ENCODE measurements at regions not wholly inside any gene's neighbourhood (a gene's known extent, or its start where the extent isn't known, plus 50 kb on each side); places are given as distances from the start of the nearest gene placed in this dataset.

DNA sequence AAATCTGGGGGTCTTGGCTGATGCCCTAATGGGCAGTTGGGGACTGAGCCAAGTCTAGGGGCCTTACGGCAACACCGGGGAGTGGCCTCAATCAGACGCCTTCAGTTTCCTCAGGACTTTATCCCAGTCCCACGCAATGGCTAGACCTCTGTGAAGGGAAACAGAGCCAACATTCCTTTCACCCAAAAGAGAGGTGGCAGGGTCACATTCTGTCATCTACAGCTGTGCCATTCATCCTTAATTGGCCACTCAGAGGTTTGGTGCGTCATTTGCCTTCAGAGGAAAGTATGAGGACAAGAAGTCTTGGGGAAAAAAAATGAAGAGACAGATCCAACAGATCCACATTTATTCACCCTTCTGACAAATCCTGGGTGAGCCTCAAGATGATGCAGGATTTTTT is 166.9 kb upstream of the AVPR1A start:
- DNase-seq, result no peak

- DNase-seq, result no peak
Observed at GRCh38 chr12:63317286-63317846, 166.4 kb upstream of the AVPR1A start.

- DNase-seq, result no peak
Observed at GRCh38 chr12:63313139-63313538, 162.1 kb upstream of the AVPR1A start.

DNA sequence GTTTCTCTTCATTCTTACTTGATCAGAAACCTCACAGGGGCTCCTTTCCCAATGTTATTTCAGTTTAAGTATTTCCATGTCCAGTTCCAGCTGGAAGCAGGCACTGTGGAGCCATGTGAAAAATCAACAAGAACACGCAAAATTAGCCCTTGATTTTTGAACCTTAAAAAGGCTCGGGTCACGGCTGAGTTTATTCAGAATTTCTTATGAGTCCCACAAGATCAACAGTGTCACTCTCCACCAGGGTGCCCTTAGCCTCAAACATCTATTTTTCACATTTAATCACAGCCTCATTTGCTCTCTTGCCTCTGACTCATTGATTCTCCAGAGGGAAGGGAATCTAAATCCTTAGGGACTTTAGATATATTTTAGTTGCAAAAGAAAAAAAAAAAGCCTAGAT is 157.7 kb upstream of the AVPR1A start:
- no peak for DNase-seq

DNA sequence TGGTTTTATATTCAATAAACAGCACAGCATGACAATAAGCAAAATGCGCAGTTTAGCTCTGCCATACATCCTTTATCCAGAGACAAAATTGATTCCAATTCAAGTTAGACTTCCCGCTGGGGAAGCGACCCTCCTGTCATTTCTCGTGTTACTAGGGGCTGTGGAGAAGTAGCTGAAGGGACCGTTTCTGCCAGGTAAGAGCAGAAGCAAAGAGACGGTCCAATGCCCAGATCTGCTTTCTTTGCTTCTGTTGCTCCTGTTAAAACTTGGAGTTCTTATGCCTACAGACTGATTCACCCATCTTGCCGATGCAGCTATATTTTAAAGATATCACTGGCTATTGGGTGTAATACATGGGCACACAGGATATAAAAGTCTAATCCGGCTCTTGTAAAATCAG is 156.8 kb upstream of the AVPR1A start:
- DNase-seq, result no peak

- no peak for DNase-seq
Observed at GRCh38 chr12:63305901-63306875, 155.2 kb upstream of the AVPR1A start.

DNA sequence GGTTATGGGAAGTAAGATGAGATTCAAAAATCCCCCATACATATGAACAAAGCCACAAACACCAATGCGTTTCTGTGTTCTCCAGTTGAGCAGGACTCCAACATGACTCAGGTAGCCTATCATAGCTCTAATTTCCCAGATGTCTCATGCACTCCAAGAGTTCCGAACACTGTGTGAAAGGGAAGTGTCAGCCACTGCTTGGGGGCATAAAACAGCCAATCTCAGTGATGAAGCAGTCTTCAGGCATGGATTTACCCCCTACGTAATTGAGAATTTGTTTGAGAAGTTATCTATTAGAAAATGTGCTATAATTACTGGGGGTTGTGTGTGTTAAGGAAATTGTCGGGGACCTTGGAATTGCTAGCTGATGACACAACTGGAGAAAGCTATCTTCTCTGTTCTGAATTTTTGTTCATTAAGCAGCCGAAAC is 153.9 kb upstream of the AVPR1A start:
- DNase-seq, result no peak

GRCh38 chr12:63302941-63303536 is 152.0 kb upstream of the AVPR1A start:
- DNase-seq, result no peak

DNA sequence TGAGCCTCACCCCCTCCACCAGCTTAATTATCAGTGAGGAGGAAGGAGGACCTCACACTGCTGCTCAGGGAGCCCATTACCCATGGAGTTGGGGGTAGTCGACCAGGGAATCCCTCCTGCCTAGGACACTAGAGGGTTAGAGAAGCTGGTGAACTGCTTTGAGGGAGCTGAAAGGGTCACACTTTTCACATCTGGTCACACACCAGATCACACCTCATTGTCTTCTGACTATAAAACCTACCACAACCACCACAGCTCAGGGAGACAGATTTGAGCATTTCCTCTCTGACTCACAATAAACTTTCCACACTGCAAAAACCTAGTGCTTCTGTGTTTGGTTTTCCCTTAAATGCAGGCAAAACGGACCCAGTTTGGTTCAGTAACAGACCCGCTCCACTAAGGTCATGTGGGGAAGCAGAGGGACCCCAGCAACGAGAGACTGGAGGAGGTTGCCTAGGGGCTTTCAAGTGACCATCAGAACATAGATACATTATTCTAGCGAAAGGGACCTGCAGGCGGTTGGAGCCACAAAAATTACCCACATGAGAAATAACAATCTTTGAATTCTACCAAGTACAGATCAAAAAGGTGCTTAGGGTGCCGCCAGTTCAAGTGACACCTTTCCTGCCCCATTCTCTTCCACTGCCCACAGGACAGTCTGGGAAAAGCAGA is 151.4 kb upstream of the AVPR1A start:
- peak; percentile 23 for DNase-seq

DNA sequence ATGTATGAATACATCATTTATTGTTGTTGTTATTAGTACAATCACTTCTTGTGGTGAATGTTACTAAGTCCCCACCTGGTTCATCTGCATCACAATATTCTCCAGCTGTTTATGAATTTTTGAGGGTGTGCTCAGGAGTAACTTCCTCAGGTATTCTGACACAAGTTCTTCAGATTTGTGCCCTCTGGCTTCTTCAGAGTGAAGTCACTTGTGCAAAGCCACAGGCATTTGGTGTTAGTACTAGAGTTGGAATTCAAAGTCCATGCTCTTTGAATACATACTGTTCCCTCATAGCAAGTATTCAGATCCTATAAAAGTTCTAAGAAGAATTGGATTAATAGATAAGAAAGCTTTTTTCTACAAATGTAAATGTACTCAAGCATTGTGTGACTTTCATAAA is 150.3 kb upstream of the AVPR1A start:
- no peak for DNase-seq

DNA sequence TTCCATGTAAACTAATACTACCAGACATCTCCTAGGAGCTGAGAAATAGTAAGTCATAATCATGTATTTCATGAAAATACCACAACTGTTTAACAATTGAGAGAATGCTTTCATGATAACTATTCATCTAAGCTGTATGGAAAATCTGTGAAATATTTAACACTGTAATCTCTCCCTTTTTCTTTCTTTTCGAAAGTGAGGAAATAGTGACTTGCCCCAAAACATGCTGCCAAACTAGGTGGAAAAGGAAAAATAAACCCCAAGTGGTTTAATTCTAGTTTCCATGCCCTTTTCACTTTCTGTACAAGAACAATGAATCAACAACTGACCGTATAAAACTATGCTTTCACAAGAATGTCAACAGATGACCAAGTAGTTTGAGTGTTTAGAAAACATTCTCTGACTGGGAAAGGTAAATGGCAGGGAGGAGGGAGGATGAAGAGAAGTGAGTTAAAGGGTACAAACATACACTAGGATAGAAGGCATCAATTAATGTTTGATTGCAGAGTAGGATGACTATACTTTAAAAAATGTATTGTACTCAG is 147.5 kb upstream of the AVPR1A start:
- DNase-seq, result no peak

GRCh38 chr12:63294327-63294632 is 143.3 kb upstream of the AVPR1A start:
- no peak for DNase-seq

- no peak for DNase-seq
Observed at GRCh38 chr12:63292471-63293221, 141.6 kb upstream of the AVPR1A start.

DNA sequence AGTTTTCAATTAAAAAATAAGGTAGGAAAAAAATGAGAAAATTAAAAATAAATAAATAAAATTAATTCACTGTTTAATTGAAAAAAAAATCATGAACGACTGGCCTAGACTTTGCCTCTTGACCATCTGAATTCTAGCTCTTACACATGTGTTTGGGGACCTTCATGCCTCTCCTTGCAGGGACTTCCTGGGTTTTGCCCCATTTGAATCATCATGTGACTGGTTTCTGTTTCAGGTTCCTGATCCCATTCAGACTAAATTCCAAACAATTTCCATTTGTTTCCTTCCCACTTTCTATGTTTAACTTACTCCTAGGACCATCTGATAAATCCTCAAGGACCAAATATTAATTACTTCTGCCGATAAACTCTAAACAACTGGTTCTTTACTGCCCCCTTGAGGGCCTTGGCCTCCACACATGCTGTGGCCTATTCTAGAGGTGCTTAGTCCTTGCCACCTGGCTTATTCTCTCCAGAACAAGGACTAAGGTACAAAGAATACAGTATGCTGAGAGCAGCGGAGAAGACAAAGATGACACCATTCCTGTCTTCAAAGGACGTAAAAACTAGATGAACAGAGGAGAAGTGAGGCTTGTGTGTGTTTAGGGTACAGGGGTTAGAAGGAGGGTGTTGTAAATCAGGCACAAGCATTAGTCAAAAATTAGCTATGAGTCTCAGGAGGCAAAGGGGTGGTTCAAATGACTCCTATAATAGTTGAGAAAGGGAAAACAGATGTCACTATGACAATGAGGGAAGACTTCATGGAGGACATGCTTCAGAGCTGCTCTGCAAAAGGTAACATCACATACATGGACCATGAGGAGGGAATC is 125.8 kb upstream of the AVPR1A start:
- no peak for DNase-seq

GRCh38 chr12:63266988-63267387 is 116.0 kb upstream of the AVPR1A start:
- no peak for DNase-seq

GRCh38 chr12:63264629-63265028 is 113.6 kb upstream of the AVPR1A start:
- no peak for DNase-seq

- no peak for DNase-seq
Observed at GRCh38 chr12:63250486-63250885, 99.5 kb upstream of the AVPR1A start.

DNA sequence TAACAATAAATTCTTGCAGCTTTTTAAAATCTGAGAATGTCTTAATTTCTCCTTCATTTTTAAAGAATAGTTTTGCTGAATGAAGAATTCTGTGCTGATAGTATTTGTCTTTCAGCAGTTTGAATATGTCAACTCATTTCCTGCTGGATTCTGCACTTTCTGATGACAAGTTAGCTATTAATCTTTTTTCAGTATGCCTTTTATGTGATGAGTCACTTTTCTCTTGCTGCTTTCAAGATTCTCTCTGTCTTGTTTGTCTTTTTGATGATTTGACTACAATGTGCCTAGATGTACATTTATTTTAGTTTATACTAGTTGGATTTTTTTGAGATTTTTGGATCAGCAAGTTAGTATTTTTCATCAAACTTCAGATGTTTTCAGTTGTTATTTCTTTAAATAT is 87.9 kb upstream of the AVPR1A start:
- DNase-seq, result no peak

DNA sequence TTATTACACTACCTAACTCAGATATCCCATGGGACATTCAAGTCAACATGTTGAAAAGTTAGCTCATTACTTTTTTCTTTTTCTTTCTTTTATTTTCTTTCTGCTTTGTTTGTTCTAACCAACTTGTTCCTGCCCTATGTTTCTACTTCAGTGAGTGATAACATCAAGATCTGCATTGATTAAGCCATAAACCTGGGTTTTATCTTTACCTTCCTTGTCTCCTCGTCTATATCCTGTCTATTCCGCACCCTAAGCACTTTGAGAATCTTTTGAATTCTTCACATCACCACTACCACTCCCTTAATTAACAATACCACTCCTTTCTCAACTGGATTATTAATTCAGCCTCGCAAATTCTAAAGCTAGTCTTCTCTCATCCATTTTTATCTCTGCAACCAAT is 81.9 kb upstream of the AVPR1A start:
- no peak for DNase-seq

DNA sequence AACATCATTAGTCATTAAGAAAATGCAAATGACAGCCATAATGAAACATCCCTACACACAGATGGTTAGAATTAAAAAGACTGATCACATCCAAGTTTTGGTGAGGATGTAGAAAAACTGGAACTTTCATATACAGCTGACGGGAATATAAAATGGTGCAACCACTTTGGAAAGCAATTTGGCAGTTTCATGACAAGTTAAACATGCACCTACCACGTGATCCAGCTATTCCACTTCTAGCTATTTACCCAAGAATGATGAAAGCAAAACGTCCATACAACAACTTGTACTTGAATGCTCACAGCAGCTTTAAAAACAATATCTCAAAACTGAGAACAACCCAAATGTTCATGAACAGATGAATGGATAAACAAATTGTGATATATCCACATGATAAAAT is 77.9 kb upstream of the AVPR1A start:
- no peak for DNase-seq

DNA sequence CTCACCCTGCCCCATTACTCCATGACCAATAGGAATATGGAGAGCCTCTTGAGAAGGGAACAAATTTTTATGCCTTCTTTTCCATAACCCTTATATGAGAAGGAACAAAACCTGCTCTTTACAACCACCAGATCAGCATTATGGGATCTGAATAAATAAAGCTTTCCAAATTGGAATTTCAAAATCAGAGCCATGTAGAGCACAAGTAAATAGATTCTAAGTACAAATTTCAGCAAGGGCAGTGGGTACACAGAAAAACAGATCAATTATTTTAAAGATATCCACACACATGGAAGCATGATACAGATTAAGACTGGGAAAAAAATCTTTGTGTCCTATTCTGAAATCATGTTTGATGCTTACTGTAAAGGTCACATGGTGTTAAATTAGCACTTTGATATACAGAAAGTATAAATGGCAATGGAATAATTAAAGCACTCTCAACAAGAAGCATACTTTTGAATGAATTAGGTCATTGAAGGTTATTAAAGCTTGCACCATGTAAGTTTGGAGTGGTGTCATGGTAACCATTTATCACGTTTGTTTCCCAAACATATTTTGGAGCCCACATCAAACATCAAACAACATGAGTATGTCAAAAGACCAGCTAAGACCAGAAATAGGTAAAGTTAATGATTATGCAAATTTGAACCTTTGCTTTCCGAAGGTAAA is 75.9 kb upstream of the AVPR1A start:
- no peak for DNase-seq
